Adrenal gland (tissue), 9 donors: ENCODE measurements at regions not wholly inside any gene's neighbourhood (a gene's known extent, or its start where the extent isn't known, plus 50 kb on each side); places are given as distances from the start of the nearest gene placed in this dataset.

Experiments used
- DNase-seq, 7 donors: peaks; one replicate each; pipeline ENCODE4 v3.0.0-alpha.2; 2019 to 2020
- H3K27ac ChIP-seq, 5 donors: fragments of 200-600 bp; sonication (generic) in 4 of 5; 1 replicate in 3 of 5; 2 replicates in 2 of 5; pipeline versions ENCODE4 v1.5.1 to v1.8.0; 2016 to 2020; ENCODE audit warnings: mild to moderate bottlenecking in 1 of 5
- H3K27me3 ChIP-seq: fragments of 200-600 bp; 2 replicates; pipeline ENCODE4 v1.8.0; 2021
- H3K36me3 ChIP-seq, 2 donors: fragments of 200-600 bp; replicated peaks in 1 of 2; 1 replicate in 1 of 2; 2 replicates in 1 of 2; pipeline versions ENCODE4 v1.5.1 to v1.8.0; 2018 to 2022
- H3K4me1 ChIP-seq, 2 donors: fragments of 200-600 bp; replicated peaks in 1 of 2; 1 replicate in 1 of 2; 2 replicates in 1 of 2; pipeline versions ENCODE4 v1.5.1 to v1.8.0; 2018 to 2021
- H3K4me3 ChIP-seq, 4 donors: fragments of 200-600 bp; sonication (generic) in 3 of 4; one replicate each; pipeline ENCODE4 v1.5.1; 2016 to 2018
- H3K9me3 ChIP-seq, 3 donors: fragments of 200-600 bp; sonication (generic) in 1 of 3; replicated peaks in 1 of 3; 1 replicate in 2 of 3; 2 replicates in 1 of 3; pipeline versions ENCODE4 v1.5.1 to v1.8.0; 2016 to 2021
- CTCF ChIP-seq, 6 experiments: fragments of 450-650 bp in 4 of 6; fragments of 200-600 bp in 2 of 6; sonication (generic) in 1 of 6; IDR thresholded peaks; 1 replicate in 5 of 6; 2 replicates in 1 of 6; pipeline versions ENCODE4 v1.5.1 to v1.8.0; 2016 to 2021; ENCODE audit warnings: antibody characterized with exemption in 6 of 6, mild to moderate bottlenecking in 2 of 6, moderate library complexity in 1 of 6
- POLR2A ChIP-seq, 2 donors: fragments of 450-650 bp; IDR thresholded peaks; one replicate each; pipeline ENCODE4 v1.6.1; 2017; ENCODE audit warnings: antibody characterized with exemption in 2 of 2, mild to moderate bottlenecking in 2 of 2, moderate library complexity in 1 of 2
- whole genome bisulfite sequencing, 4 donors: extraction: QIAGEN DNeasy Blood & Tissue Kit in 2 of 4; methylation state at CpG; one replicate each; pipeline versions ENCODE4 v1.1.5 to v1.1.7; 2013 to 2017; 5-methylcytosine and 5-hydroxymethylcytosine counted together
- intact Hi-C, 2 donors: fragments of 100-400 bp; cut with DNase I; formaldehyde crosslinking; loops; one replicate each; pipeline versions ENCODE4 v1.14.1 to v1.15.0; 2022 to 2023
- donor health status: healthy with polysubstance abuse.
- donor health status: Bipolar disorder and iron deficiency.
- donor health status: DM: yes; HTN: yes; CAD: no.
- donor health status: DM: no; HTN: no; CAD: no.
- donor health status: DM: no; HTN: no; CAD: no.

GRCh38 chr10:61548364-61548763, 95.2 kb upstream of the TMEM26 start:
- WGBS, 4 donors: 68 to 81% (median 80%) methylated on average over 4 of the region's 4 CpGs
- TF ChIP-seq CTCF (IDR thresholded peaks at IDR 0.05): no peak
- TF ChIP-seq POLR2A (IDR thresholded peaks at IDR 0.05): no peak

GRCh38 chr10:61547297-61547696, 94.1 kb upstream of the TMEM26 start:
- Histone ChIP-seq H3K36me3 (no peaks in the 10 kb centered on the region), H3K27ac (no peak overlapping the region), H3K9me3 (no peaks in the 10 kb centered on the region), H3K27me3 (no peaks in the 10 kb centered on the region), H3K4me1 (no peaks in the 10 kb centered on the region), H3K4me3 (no peak overlapping the region)
- TF ChIP-seq POLR2A (IDR thresholded peaks at IDR 0.05) (no peak), CTCF (IDR thresholded peaks at IDR 0.05) (no peak)
- 91 to 95% (median 94%) methylated on average over 1 of the region's 1 CpG for WGBS, 4 donors
- intact Hi-C loops: no loop called here
- DNase-seq: no peak

More at GRCh38 chr10:61548364-61548763, 95.2 kb upstream of the TMEM26 start:
- Histone ChIP-seq H3K9me3 (no peaks in the 10 kb centered on the region), H3K4me1 (no peaks in the 10 kb centered on the region), H3K36me3 (no peaks in the 10 kb centered on the region), H3K27me3 (no peaks in the 10 kb centered on the region), H3K4me3 (no peak overlapping the region), H3K27ac (no peak overlapping the region)
- intact Hi-C loops: no loop called here
- DNase-seq: no peak

GRCh38 chr10:61545170-61545569, 92.0 kb upstream of the TMEM26 start:
- Histone ChIP-seq H3K4me1 (no peaks in the 10 kb centered on the region), H3K4me3 (no peak overlapping the region), H3K9me3 (no peaks in the 10 kb centered on the region), H3K27me3 (no peaks in the 10 kb centered on the region), H3K36me3 (no peaks in the 10 kb centered on the region), H3K27ac (no peak overlapping the region)
- 75 to 81% (median 79%) methylated on average over 1 of the region's 1 CpG for WGBS, 4 donors
- intact Hi-C loops: no loop called here
- TF ChIP-seq CTCF (IDR thresholded peaks at IDR 0.05) (no peak), POLR2A (IDR thresholded peaks at IDR 0.05) (no peak)
- DNase-seq: no peak

GRCh38 chr10:61543831-61544230, 90.7 kb upstream of the TMEM26 start:
- Histone ChIP-seq H3K4me1 (no peaks in the 10 kb centered on the region), H3K27ac (no peak overlapping the region), H3K27me3 (no peaks in the 10 kb centered on the region), H3K4me3 (no peak overlapping the region), H3K9me3 (no peaks in the 10 kb centered on the region), H3K36me3 (no peaks in the 10 kb centered on the region)
- TF ChIP-seq POLR2A (IDR thresholded peaks at IDR 0.05): no peak
- no peak for TF ChIP-seq CTCF (IDR thresholded peaks at IDR 0.05)
- WGBS, 4 donors: 52 to 73% (median 60%) methylated on average over 3 of the region's 3 CpGs
- no peak for DNase-seq
- intact Hi-C loops: no loop called here
